ENCODE measurements at regions not wholly inside any gene's neighbourhood (a gene's known extent, or its start where the extent isn't known, plus 50 kb on each side); places are given as distances from the start of the nearest gene placed in this dataset.

GRCh38 chr6:66421570-66421969 is 714.5 kb upstream of the EYS start:
- no peak for FAIRE-seq

DNA sequence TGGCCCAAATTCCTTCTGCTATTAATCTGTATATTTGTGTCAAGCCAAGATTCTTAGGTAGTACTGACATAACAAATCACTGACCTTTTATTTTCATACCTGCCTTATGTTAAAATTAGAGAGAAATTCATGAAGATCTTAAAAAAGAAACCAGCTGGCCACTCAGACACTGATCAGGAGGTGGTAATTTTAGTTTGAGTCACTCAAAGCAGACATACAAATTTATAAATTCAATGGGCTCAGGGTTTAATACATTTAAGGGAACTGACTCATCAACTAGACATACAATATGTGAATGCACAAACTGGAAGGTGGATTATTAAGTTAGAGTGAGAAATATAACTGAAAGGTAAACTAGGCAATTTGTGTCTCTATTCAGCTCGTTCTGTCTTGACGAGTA is 711.9 kb upstream of the EYS start:
- in situ Hi-C loops (cut with MboI) (no loop called here), intact Hi-C loops (cut with micrococcal nuclease; ENCODE audit: unreplicated experiment) (no loop called here)
- POLR2A ChIA-PET, result no interaction called here
- FAIRE-seq, result no peak
- no peaks in the 10 kb centered on the region for H3K4me1 ChIP-seq (ENCODE audit: control insufficient read depth, insufficient read depth, low read length)
- 37% methylated on average over 2 of the region's 2 CpGs for WGBS (ENCODE audit: insufficient coverage, insufficient replicate concordance, low lambda C conversion rate, missing lambda C conversion rate)
- H3K9ac ChIP-seq (ENCODE audit: control insufficient read depth, insufficient read depth, low read length), result no peak overlapping the region
- RAD21 ChIA-PET (ENCODE audit: unreplicated experiment), result no interaction called here
- no peak overlapping the region for H3K27ac ChIP-seq (ENCODE audit: control insufficient read depth, insufficient read depth)
- no peak for DNase-seq (ENCODE audit: low read depth, low spot score)
- H3K36me3 ChIP-seq (ENCODE audit: control insufficient read depth in 2 of 2, insufficient read depth in 2 of 2, low read length in 1 of 2), result no peaks in the 10 kb centered on the region
- H4K20me1 ChIP-seq (ENCODE audit: control insufficient read depth, insufficient read depth), result no peaks in the 10 kb centered on the region
- no peak overlapping the region for H2AFZ ChIP-seq (ENCODE audit: control insufficient read depth, low read depth, low read length)
- H3K9me3 ChIP-seq (replicated peaks; ENCODE audit: control insufficient read depth, insufficient read depth, low read length), result no peaks in the 10 kb centered on the region
- BruUV-seq (replicated peaks), result no TSS peak
- H3K79me2 ChIP-seq (ENCODE audit: control insufficient read depth, insufficient read depth, low read length), result no peaks in the 10 kb centered on the region
- CTCF ChIA-PET, result no interaction called here
- no peak for ATAC-seq
- SMC1A ChIA-PET (ENCODE audit: uncharacterized antibody, unreplicated experiment), result no interaction called here
- H3K4me2 ChIP-seq (ENCODE audit: control insufficient read depth, insufficient read depth), result no peak overlapping the region
- no peaks in the 10 kb centered on the region for H3K27me3 ChIP-seq (replicated peaks in 1 of 2; ENCODE audit: control insufficient read depth in 2 of 2, insufficient read depth in 2 of 2, low read length in 1 of 2)
- H3K4me3 ChIP-seq, result no peak overlapping the region
- TF ChIP-seq CUX1 (IDR thresholded peaks at IDR 0.05; ENCODE audit: insufficient replicate concordance, low read depth, low read length) (no peak), MTA2 (IDR thresholded peaks at IDR 0.05; ENCODE audit: low read depth) (no peak), RCOR1 (conservative IDR thresholded peaks at IDR 0.05; ENCODE audit: low read depth, low read length) (no peak), TBL1XR1 (IDR thresholded peaks at IDR 0.05; ENCODE audit: low read depth, low read length) (no peak)

More at GRCh38 chr6:66421570-66421969, 714.5 kb upstream of the EYS start:
- ChIA-PET SMC1A (ENCODE audit: uncharacterized antibody, unreplicated experiment) (interaction anchor here (1.7 kb wide), 1 partner anchor 75 kb away, joined by 5 read pairs; no protein-coding TSS in a partner anchor), RAD21 (ENCODE audit: unreplicated experiment) (no interaction called here), CTCF (no interaction called here), POLR2A (no interaction called here)
- H3K27me3 ChIP-seq (replicated peaks in 1 of 2; ENCODE audit: control insufficient read depth in 2 of 2, insufficient read depth in 2 of 2, low read length in 1 of 2), result no peaks in the 10 kb centered on the region
- TF ChIP-seq CTCF (IDR thresholded peaks at IDR 0.05 in 2 of 3, conservative IDR thresholded peaks at IDR 0.05 in 1 of 3; ENCODE audit: control insufficient read depth in 2 of 3, extremely low read depth in 1 of 3, insufficient read depth in 1 of 3, low read depth in 3 of 3, low read length in 3 of 3) (peak in 1 of 3 experiments; percentile 28; a peak in 2 of 6 replicates), TCF3 (IDR thresholded peaks at IDR 0.05; ENCODE audit: borderline replicate concordance, insufficient read depth, low read depth, low read length) (no peak)
- 2% methylated on average over 3 of the region's 3 CpGs for WGBS (ENCODE audit: insufficient coverage, insufficient replicate concordance, low lambda C conversion rate, missing lambda C conversion rate)
- no peaks in the 10 kb centered on the region for H4K20me1 ChIP-seq (ENCODE audit: control insufficient read depth, insufficient read depth)
- no peaks in the 10 kb centered on the region for H3K79me2 ChIP-seq (ENCODE audit: control insufficient read depth, insufficient read depth, low read length)
- ATAC-seq (0 out of 3 replicates have a peak, but pooled peaks have one; percentile 48), DNase-seq (ENCODE audit: low read depth, low spot score) (no peak)
- intact Hi-C loops (cut with micrococcal nuclease; ENCODE audit: unreplicated experiment), result no loop called here
- BruUV-seq (replicated peaks), result no TSS peak
- H3K9ac ChIP-seq (ENCODE audit: control insufficient read depth, insufficient read depth, low read length), result no peak overlapping the region
- no peak overlapping the region for H2AFZ ChIP-seq (ENCODE audit: control insufficient read depth, low read depth, low read length)
- no peak overlapping the region for H3K27ac ChIP-seq (ENCODE audit: control insufficient read depth, insufficient read depth)
- H3K4me1 ChIP-seq (ENCODE audit: control insufficient read depth, insufficient read depth, low read length), result no peaks in the 10 kb centered on the region
- no peak overlapping the region for H3K4me2 ChIP-seq (ENCODE audit: control insufficient read depth, insufficient read depth)
- in situ Hi-C loops (cut with MboI), result no loop called here
- no peak overlapping the region for H3K4me3 ChIP-seq
- H3K36me3 ChIP-seq (ENCODE audit: control insufficient read depth in 2 of 2, insufficient read depth in 2 of 2, low read length in 1 of 2), result no peaks in the 10 kb centered on the region
- no peaks in the 10 kb centered on the region for H3K9me3 ChIP-seq (replicated peaks; ENCODE audit: control insufficient read depth, insufficient read depth, low read length)
